ENCODE measurements at regions not wholly inside any gene's neighbourhood (a gene's known extent, or its start where the extent isn't known, plus 50 kb on each side); places are given as distances from the start of the nearest gene placed in this dataset.
A peak's percentile ranks its signal among the peaks of the same experiment; 100 is the strongest.
"Not testable (repeated sequence)": the region's sequence is repeated elsewhere in the genome, so short reads cannot be mapped to it uniquely, and the experiment has no call there.

GRCh38 chr7:12004581-12004980 lies 172.6 kb upstream of the THSD7A start:
- no peak for DNase-seq (ENCODE audit: low read depth)

GRCh38 chr7:12007576-12007975 lies 175.6 kb upstream of the THSD7A start:
- no peak for DNase-seq (ENCODE audit: low read depth)

- no peak for DNase-seq (ENCODE audit: low read depth)
Measured at GRCh38 chr7:12013983-12014382, 182.0 kb upstream of the THSD7A start.

GRCh38 chr7:12016439-12016838 lies 184.4 kb upstream of the THSD7A start:
- no peak for DNase-seq (ENCODE audit: low read depth)

- DNase-seq (ENCODE audit: low read depth) = no peak
Measured at GRCh38 chr7:12017046-12017445, 185.0 kb upstream of the THSD7A start.

- not testable (repeated sequence) for DNase-seq (ENCODE audit: low read depth)
Measured at GRCh38 chr7:12022011-12022410, 189.1 kb upstream of the TMEM106B start.

GRCh38 chr7:12025246-12025645 lies 185.8 kb upstream of the TMEM106B start:
- no peak for DNase-seq (ENCODE audit: low read depth)

GRCh38 chr7:12028508-12028907 lies 182.6 kb upstream of the TMEM106B start:
- DNase-seq (ENCODE audit: low read depth) = no peak

DNA sequence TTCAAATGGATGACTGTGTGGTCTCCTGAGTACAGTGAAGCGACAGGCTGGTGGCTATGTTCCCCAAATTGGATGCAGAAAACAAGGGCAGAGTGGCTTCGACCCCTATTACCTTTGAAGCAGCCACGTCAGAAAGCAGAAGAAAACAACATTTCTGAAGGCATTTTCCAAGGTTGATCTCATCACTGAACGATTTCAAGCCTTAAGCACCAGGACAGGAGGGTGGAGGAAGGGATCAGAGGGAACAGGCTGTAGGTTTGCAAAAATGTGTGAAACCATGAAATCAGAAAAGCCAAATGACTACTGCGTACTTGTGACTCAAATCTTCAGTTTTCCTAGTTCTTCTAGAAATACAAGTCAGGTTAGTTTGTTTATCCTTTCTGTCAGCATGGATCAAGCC lies 181.0 kb upstream of the TMEM106B start:
- no peak for DNase-seq (ENCODE audit: low read depth)

GRCh38 chr7:12031186-12031585 lies 179.9 kb upstream of the TMEM106B start:
- DNase-seq (ENCODE audit: low read depth) = no peak

DNA sequence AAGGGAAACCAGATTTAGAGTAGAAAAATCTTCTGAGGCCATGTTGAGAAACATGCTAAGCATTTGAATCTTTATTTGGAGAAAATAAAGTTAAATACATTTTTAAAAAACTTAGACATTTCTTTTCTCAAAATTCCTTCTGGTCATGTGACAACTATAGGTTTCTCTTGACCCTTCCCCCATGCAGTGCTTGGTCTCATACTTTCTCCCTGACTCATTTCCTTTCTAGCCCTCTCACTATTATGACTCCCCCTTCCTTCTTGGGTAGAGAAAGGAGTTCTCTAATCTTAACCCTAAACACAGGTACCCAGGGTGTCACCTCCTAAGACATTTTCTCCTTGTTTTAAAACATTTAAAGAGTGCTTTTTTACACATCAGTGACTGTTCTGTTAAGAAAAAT lies 179.5 kb upstream of the TMEM106B start:
- DNase-seq (ENCODE audit: low read depth) = no peak

- no peak for DNase-seq (ENCODE audit: low read depth)
Measured at GRCh38 chr7:12032146-12032545, 178.9 kb upstream of the TMEM106B start.

DNA sequence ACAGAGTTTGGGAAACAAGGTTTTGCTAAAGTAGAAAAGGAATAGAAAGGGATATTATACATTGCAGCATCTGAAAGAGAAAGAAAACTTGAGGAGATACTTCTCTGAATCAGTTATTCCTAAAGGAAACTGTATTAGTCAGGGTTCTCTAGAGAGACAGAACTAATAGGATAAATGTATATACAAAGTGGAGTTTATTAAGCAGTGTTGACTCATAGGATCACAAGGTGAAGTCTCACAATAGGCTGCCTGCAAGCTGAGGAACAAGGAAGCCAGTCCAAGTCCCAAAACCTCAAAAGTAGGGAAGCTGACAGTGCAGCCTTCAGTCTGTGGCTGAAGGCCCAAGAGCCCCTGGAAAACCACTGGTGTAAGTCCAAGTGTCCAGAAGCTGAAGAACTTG lies 167.6 kb upstream of the TMEM106B start:
- DNase-seq (ENCODE audit: low read depth) = peak; percentile 6

DNA sequence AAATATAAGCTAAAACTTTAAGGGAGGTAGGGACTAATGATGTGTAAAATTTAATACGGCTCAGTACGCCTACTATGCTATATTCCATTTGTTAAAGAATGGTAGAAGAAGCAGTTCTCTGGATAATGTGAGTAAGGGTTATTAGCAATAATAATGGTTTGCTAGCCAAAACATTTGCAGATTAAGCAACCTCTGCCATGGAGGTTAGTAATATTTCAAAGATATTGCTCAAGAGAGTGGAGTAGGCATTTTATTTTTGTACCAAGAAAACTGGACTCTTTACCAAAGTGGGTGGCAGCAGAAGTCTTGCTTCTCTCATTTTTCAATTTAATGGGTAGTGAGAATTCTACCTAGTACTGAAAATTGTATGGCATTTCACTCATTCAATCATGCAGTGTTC lies 158.9 kb upstream of the TMEM106B start:
- no peak for DNase-seq (ENCODE audit: low read depth)

DNA sequence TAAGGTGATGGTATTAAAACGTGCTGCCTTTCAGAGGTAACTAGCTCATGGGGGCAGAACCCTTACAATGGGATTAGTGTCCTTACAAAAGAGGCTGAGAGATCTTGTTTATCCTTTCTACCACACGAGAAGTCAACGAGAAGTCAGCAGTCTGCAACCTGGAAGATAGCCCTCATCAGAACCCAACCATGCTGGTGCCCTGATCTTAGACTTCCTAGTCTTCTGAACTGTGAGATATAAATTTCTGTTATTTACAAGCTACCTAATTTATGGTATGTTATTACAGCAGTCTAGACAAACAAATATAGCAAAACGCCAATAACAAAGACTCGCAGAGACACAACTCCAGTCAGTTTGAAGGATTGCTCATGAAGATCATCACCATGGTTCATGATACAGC lies 157.5 kb upstream of the TMEM106B start:
- no peak for DNase-seq (ENCODE audit: low read depth)

DNA sequence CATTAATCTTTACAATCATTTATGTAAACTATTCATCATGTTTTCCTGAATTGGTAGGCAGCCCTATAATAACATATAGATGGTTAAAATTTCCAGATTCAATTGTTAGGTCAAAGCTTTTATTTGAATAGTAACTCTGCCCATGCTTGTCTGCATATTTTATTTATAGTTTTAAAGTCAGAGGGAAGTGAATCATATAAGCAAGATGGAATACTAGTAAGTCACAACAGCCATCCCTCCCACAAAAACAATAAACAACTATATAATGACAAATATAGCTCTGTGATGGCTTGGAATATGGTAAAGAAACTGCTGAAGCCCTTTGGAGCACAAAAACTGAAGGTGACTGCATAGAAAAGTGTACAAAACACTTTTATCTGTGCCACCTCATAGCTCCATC lies 156.3 kb upstream of the TMEM106B start:
- no peak for DNase-seq (ENCODE audit: low read depth)

- no peak for DNase-seq (ENCODE audit: low read depth)
Measured at GRCh38 chr7:12056381-12056780, 154.7 kb upstream of the TMEM106B start.

- no peak for DNase-seq (ENCODE audit: low read depth)
Measured at GRCh38 chr7:12056977-12057376, 154.1 kb upstream of the TMEM106B start.

- DNase-seq (ENCODE audit: low read depth) = no peak
Measured at GRCh38 chr7:12062062-12062461, 149.0 kb upstream of the TMEM106B start.

DNA sequence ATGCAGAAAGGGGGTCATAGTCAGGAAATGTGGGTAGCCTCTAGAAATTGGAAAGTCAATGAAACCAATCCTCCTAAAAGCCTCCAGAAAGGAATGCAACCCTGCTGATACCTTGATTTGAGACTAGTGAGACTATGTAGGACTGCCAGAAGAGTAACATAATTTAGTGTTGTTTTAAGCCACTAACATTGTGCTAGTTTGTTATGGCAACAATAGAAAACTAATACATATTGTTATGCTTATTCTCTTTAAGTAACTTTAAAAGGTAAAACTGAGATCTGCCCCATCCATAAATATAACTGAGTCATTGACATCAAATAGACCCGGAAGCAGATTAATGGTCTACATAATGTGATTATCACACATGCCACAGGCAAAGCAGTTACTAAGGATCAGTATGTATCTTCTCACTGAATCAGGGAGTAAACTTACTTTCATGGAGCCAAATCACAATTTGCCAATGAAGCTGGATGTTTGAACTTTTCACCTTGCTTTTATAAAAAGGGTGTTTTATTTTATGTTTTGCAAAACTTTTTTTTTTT lies 146.4 kb upstream of the TMEM106B start:
- DNase-seq (ENCODE audit: low read depth) = no peak

DNA sequence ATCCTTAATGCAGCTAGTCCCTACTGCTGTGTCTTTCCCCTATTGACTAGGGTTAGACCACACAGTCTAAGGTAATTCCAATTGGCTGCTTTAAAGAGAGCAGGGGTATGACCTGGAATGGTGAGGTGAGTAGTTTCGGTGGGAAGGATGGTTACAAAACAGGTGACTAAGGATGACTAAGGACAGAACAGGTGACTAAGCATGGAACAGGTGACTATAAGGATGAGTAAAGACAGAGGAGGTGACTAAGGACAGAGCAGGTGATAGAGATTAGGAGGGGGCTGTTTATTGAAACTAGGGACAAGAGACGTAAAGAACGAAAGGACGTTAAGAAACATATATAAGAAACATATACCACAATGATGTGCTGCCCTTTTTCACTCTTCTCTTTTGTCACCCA lies 145.1 kb upstream of the TMEM106B start:
- no peak for DNase-seq (ENCODE audit: low read depth)

- DNase-seq (ENCODE audit: low read depth) = no peak
Measured at GRCh38 chr7:12066521-12066920, 144.6 kb upstream of the TMEM106B start.

GRCh38 chr7:12067156-12067831 lies 143.8 kb upstream of the TMEM106B start:
- DNase-seq (ENCODE audit: low read depth) = peak; percentile 23

DNA sequence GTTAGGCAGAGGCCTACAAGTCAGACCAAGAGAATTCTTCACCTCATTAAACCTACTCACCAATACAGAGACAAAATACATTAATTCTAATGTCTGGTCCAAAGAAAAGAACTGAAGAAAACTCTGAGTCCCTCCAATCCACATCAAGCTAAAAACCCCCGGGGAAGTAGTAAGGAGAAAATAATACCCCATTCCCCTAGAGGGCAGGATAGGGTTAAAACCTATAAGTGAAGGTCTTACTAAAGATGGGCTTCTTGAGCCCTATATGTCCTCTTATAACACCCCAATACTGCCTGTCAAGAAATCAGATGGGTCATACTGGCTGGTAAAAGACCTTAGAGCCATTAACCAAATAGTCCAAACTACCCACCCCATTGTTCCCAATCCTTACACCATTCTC lies 141.3 kb upstream of the TMEM106B start:
- no peak for DNase-seq (ENCODE audit: low read depth)

Data from stromal cell of bone marrow (primary cell).